GM12875 (cell line): ENCODE measurements at regions not wholly inside any gene's neighbourhood (a gene's known extent, or its start where the extent isn't known, plus 50 kb on each side); places are given as distances from the start of the nearest gene placed in this dataset.

Experiments used
- H3K4me3 ChIP-seq: one replicate; pipeline ENCODE4 v1.5.1; 2011; ENCODE audit warnings: low read depth, low read length, control low read depth
- TF ChIP-seq, protein P1 (sequence below): IDR thresholded peaks from 2 replicates; pipeline ENCODE4 v1.5.1; 2011; ENCODE audit warnings: low read depth, mild to moderate bottlenecking, control low read depth, inconsistent platforms, low read length, moderate library complexity, borderline replicate concordance; ENCODE audit not compliant: insufficient read depth

DNA sequence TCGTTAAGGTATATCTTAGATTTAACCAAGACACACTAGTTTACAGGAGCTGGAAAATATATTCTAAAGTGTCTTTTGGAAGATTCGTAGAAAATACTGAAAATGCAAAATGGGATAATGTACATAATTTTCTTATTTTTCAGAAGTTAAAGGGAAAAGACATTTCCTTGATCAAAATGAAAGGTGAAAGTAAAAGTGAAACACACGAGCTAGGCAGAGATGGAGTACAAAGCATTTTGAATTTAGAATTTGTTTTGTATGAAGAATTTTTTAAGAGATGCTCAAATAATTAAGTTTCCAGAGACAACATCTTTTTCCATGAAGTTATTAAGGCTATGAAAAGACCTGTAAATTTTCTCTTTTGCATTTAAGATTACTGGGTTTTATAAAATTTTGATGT, 2192.6 kb upstream of the AGA start:
- TF ChIP-seq, protein P1, sequence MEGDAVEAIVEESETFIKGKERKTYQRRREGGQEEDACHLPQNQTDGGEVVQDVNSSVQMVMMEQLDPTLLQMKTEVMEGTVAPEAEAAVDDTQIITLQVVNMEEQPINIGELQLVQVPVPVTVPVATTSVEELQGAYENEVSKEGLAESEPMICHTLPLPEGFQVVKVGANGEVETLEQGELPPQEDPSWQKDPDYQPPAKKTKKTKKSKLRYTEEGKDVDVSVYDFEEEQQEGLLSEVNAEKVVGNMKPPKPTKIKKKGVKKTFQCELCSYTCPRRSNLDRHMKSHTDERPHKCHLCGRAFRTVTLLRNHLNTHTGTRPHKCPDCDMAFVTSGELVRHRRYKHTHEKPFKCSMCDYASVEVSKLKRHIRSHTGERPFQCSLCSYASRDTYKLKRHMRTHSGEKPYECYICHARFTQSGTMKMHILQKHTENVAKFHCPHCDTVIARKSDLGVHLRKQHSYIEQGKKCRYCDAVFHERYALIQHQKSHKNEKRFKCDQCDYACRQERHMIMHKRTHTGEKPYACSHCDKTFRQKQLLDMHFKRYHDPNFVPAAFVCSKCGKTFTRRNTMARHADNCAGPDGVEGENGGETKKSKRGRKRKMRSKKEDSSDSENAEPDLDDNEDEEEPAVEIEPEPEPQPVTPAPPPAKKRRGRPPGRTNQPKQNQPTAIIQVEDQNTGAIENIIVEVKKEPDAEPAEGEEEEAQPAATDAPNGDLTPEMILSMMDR = no peak
- no peak overlapping the region for H3K4me3 ChIP-seq

DNA sequence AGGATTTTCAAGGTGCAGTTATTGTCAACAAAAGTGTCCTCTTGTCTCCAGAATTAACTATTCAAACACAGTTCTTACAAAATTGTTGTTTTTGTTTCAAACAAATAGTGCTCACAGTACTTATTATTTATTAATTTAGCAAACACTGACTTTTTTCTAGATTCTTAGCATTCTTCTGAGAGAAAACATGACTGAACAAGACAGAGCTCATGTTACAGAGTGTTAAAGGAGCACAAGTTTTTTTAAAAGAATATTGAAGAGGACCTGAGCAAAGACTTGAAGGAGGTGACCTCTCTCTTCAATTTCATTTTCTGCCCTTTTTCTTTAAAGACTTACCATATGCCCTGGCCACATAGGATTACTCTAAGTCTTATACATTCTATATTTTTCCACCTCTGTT, 2220.3 kb upstream of the AGA start:
- TF ChIP-seq, protein P1 = no peak

DNA sequence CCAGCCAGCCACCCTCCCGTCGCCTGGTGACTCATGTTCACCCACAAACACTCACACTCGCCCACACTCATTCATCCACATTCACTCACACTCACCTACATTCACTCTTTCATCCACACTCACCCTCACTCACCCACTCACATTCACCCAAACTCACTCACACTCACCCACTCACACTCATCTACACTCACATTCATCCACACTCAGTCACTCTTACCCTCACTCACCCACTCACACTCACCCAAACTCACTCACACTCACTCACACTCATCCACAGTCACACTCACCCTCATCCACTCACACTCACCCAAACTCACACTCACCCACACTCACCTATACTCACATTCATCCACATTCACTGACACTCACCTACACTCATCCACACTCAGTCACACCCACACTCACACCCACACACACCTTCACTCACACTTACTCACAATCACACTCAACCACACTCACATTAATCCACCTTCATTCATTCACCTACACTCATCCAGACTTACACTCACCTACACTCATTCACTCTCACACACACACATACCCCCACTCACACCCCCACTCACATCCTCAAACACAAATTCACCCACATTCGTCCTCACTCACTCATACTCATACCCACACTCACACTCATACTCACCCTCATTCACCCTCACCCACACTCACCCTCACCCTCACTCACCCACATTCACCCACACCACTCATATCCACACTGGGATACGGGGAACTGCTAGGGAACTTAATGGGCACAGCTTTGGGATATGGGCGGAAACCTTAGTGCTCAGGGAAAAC, 2221.6 kb upstream of the AGA start:
- TF ChIP-seq, protein P1 = no peak
- H3K4me3 ChIP-seq = no peak overlapping the region

More for the DNA sequence above, 2220.3 kb upstream of the AGA start:
- H3K4me3 ChIP-seq = no peak overlapping the region

DNA sequence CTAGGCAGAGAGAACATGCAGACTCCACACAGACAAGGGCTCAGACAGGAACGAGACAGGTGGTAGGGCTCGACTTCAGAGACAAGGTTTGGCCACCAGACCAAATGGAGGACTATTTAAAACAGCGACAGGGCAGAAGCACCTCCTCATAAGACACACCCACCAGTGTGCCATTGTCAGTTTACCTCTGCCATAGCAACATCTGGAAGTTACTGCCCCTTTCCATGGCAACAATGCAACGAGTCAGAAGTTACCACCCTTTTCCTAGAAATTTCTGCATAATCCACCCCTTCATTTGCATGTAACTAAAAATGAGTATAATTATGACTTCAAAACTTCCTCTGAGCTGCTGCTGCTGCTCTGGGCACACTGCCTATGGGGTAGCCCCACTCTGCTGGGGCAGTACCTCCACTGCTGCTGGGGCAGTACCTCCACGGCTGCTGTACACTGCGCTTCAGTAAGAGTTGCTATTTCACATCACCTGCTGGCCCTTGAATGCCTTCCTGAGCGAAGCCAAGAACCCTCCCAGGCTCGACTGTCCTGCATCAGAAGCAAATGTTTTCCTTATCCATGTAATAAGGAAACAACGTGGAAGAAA, 2222.3 kb upstream of the AGA start:
- TF ChIP-seq, protein P1 = no peak
- H3K4me3 ChIP-seq = no peak overlapping the region

DNA sequence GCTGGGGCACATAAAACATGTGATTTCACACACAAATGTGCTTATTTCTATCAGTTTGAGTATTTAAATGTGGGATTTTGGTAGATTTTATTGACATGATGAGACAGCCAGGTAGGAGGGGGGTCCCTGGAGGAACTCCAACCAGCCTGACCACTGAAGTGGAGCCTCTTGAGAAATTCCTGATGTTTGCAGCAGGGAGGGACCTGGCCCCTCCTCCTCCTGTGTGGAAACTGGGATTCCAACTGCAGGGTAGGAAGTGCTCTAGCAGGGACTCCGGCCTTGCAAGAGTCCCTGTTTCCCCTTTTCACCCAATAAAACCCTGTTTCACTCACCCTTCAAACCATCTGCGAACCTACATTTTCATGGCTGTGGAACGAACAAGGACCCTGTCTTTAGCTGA, 2224.0 kb upstream of the AGA start:
- no peak overlapping the region for H3K4me3 ChIP-seq
- TF ChIP-seq, protein P1 = no peak

DNA sequence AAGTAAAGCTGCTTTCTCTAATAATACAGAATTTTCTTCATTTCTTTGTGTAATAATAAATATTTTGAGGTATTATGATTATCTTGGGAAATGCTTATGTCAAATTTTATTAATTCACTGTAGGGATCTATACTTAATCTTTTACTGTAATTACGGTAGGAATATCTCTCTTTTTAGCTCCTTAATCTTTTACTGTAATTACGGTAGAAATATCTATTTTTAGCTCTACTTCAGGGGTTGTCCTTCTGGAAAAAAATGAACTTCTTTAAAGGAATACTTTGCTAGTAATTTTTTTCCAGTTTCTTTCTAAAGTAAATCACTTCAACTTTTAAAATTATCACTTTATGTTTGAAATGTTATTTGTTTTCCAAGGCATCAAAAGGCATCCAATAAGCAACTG, 2229.4 kb upstream of the AGA start:
- TF ChIP-seq, protein P1 = no peak
- no peak overlapping the region for H3K4me3 ChIP-seq
